LHCN-M2 (cell line): ENCODE measurements at regions not wholly inside any gene's neighbourhood (a gene's known extent, or its start where the extent isn't known, plus 50 kb on each side); places are given as distances from the start of the nearest gene placed in this dataset.

Experiments
- DNase-seq: peaks from one replicate; pipeline ENCODE4 v3.0.0-alpha.2; 2012; ENCODE audit warnings: low read depth

DNA sequence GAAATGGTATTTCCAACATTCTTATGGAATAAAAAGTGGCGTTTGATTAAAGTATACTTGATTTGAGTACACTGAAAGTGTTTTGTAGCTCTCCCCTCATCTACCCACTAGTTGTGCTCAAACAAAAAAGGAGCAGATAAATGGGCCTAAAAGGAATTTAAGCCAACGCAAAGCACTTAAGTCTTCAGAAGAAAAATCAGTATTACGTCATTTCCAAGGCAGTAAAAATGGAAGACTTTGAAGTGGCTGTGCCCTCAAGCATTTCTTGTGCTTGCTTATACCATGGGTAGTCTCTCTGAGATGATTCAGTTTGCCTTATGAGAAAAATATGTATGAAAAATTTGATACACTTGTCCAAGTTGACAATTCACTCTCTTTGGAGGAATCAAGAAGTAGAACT lies 279.9 kb upstream of the CD180 start:
- DNase-seq, result no peak

GRCh38 chr5:67475489-67475888 lies 278.9 kb upstream of the CD180 start:
- no peak for DNase-seq

- DNase-seq, result no peak
These were observed 278.1 kb upstream of the CD180 start for GRCh38 chr5:67474597-67475238.

DNA sequence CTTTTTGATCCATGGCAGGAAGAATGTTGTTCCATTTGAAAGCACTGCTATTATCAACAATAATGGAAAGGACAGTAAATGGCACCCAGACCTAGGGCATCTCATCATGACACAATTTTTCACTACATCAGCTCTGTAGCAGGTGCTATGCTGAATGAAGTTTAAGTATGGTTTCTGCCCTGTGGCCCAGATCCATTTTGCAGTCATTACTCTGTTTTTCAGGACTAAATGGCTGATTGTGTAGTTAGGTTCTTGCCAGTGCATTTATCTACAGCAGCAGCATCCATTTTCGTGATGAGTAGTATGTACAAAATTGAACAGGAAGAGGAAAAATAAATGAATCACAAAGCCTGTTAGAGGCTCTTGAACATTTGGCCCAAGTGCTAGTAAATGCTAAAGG lies 270.5 kb upstream of the CD180 start:
- DNase-seq, result no peak

DNA sequence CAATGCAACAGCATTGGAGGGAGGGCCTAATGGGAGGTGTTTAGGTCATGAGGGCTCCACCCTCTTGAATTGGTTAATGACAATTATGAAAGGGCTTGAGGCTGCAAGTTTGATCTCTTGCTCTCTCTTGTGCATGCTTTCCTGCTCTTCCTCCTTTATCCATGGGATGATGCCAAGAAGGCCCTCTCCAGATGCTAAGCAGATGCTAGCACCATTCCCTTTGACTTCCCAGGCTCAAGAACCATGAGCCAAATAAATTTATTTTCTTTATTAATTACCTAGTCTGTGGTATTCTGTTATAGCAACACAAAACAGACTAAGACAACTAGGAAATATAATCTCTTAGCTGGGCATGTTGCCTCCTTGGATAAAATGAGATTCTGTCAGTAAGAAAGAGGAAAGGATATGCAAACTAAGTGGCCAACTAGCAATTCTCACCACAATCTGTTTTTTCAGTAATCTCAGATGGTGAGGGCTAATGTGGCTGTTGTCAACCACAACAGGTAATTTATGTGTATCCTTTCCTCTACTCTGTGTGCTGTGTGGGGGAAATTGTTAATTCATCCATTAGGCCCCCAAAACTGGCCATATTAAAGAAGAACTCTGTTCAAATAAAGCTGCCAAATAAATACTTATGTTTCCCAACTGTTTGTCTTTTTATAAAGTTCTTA lies 269.1 kb upstream of the CD180 start:
- DNase-seq, result no peak

GRCh38 chr5:67462147-67462546 lies 265.5 kb upstream of the CD180 start:
- no peak for DNase-seq

GRCh38 chr5:67459253-67459652 lies 262.7 kb upstream of the CD180 start:
- DNase-seq, result no peak

- no peak for DNase-seq
These were observed 259.4 kb upstream of the CD180 start for GRCh38 chr5:67455970-67456369.

GRCh38 chr5:67454957-67455561 lies 258.5 kb upstream of the CD180 start:
- no peak for DNase-seq

GRCh38 chr5:67453111-67453905 lies 256.7 kb upstream of the CD180 start:
- peak; percentile 21 for DNase-seq

GRCh38 chr5:67451640-67452279 lies 255.2 kb upstream of the CD180 start:
- no peak for DNase-seq

- DNase-seq, result no peak
These were observed 251.1 kb upstream of the CD180 start for GRCh38 chr5:67447732-67448131.

- DNase-seq, result peak; percentile 21
These were observed 241.6 kb upstream of the CD180 start for GRCh38 chr5:67437905-67438845.

- no peak for DNase-seq
These were observed 238.4 kb upstream of the CD180 start for GRCh38 chr5:67435032-67435431.

DNA sequence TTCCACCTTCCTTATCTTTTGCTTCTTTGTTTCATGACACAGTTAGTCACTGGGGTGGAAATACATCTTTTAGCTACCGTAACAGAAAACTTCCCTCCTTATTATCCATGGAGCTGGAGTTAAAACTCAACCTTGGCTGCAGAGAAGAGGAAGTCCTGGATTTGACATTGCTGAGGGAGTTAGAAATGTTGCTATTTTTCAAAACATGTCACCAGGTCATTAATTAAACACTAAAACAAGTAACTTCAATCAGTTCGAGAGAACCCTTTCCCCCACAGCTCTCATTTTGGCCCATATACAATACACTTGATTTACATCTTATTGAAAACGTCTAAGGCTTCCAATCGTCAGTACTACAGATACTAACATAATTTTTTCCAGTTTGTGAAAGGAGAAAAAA lies 237.9 kb upstream of the CD180 start:
- DNase-seq, result no peak

GRCh38 chr5:67432606-67433005 lies 236.0 kb upstream of the CD180 start:
- DNase-seq, result no peak

DNA sequence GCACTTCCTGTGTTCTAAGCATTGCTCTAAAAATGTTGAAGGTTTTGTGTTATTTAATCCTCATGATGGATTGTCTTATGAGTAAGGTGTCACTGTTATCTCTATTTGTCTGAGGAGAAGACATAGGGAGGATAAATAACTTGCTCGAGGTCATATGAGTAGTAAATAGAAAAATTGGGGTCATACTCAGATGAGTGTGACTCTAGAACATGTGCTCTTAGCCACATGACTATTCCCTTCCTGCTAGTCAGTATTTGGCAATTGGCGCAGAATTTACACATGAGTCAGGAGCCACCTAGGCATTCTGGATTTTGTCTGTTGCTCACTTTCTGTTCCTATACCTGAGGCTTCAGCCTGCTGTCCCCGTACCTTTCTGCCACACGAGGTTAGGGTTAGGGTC lies 234.6 kb upstream of the CD180 start:
- no peak for DNase-seq

DNA sequence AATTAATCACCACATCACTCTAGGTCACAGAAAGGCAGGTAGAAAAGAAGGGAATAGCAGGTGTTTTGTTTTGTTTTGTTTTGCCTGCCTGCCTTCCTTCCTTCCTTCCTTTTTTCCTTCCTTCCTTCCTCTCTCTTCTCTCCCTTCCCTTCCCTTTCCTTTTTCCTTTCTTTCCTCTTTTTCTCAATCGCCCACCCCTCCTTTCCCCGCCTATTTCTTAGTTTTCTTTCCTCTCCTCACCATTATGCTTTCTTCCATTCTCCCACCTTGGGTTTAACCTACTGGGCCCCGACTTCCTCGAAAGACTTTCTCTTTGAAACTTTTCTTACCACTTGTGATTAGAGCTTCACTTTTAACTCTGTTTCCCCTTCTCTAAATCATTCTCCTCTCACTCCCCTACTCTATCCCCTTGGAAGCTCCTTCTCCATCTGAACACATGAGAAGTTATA lies 231.3 kb upstream of the CD180 start:
- DNase-seq, result no peak

- DNase-seq, result no peak
These were observed 230.6 kb upstream of the CD180 start for GRCh38 chr5:67426961-67427849.

- DNase-seq, result peak; percentile 17
These were observed 228.9 kb upstream of the CD180 start for GRCh38 chr5:67425514-67425913.
